OCI-LY3 (cell line): ENCODE measurements at regions not wholly inside any gene's neighbourhood (a gene's known extent, or its start where the extent isn't known, plus 50 kb on each side); places are given as distances from the start of the nearest gene placed in this dataset.
"Not testable (repeated sequence)": the region's sequence is repeated elsewhere in the genome, so short reads cannot be mapped to it uniquely, and the experiment has no call there.

Experiments
- H2AFZ ChIP-seq: fragments of 200-600, 300-600 bp; shearing (Covaris generic); 2 replicates; pipeline ENCODE4 v1.6.0; 2014; ENCODE audit warnings: antibody characterized with exemption, low read depth, low read length
- H3K27ac ChIP-seq: fragments of 200-600, 300-600 bp; sonication (generic); 2 replicates; pipeline ENCODE4 v1.5.1; 2014; ENCODE audit warnings: mild to moderate bottlenecking, low read length, moderate library complexity, mixed read lengths
- H3K27me3 ChIP-seq: fragments of 200-600, 300-600 bp; sonication (generic); 2 replicates; pipeline ENCODE4 v1.6.1; 2014; ENCODE audit warnings: low read depth, low read length, mixed read lengths
- H3K36me3 ChIP-seq: fragments of 200-600, 300-600 bp; sonication (generic); replicated peaks from 2 replicates; pipeline ENCODE3; 2014; ENCODE audit warnings: low read depth, low read length, mixed read lengths
- H3K4me1 ChIP-seq: fragments of 300-600, 200-600 bp; sonication (generic); 2 replicates; pipeline ENCODE4 v1.6.1; 2014; ENCODE audit warnings: low read length, mixed read lengths
- H3K4me2 ChIP-seq: fragments of 200-600, 300-600 bp; sonication (generic); 2 replicates; pipeline ENCODE4 v1.6.1; 2014; ENCODE audit warnings: low read length, mixed read lengths
- H3K4me3 ChIP-seq: fragments of 300-600, 200-600 bp; sonication (generic); 2 replicates; pipeline ENCODE4 v1.5.1; 2014; ENCODE audit warnings: antibody characterized with exemption, mild to moderate bottlenecking, low read length, moderate library complexity
- H3K79me2 ChIP-seq: fragments of 300-600, 200-600 bp; shearing (Covaris generic); 2 replicates; pipeline ENCODE4 v1.6.1; 2014; ENCODE audit warnings: mild to moderate bottlenecking, low read length, mixed read lengths
- H3K9ac ChIP-seq: fragments of 300-600, 200-600 bp; shearing (Covaris generic); 2 replicates; pipeline ENCODE4 v1.6.0; 2014; ENCODE audit warnings: mild to moderate bottlenecking, low read length, moderate library complexity
- H3K9me3 ChIP-seq: fragments of 200-600, 300-600 bp; shearing (Covaris generic); 2 replicates; pipeline ENCODE4 v1.6.1; 2014; ENCODE audit warnings: low read length, mixed read lengths; ENCODE audit not compliant: insufficient read depth
- H4K20me1 ChIP-seq: fragments of 200-600, 300-600 bp; sonication (generic); 2 replicates; pipeline ENCODE4 v1.6.1; 2016; ENCODE audit warnings: low read length, mixed read lengths; ENCODE audit not compliant: insufficient read depth
- CTCF ChIP-seq: fragments of 200-600, 300-600 bp; sonication (generic); IDR thresholded peaks from 2 replicates; pipeline ENCODE4 v1.5.1; 2014; ENCODE audit warnings: antibody characterized with exemption, low read length, low read depth
- EZH2phosphoT487 ChIP-seq: fragments of 200-600 bp; shearing (Covaris generic); IDR thresholded peaks from 2 replicates; pipeline ENCODE4 v1.6.1; 2018; ENCODE audit warnings: antibody characterized with exemption, mixed run types, low read depth

GRCh38 chr13:80817979-80818378, 477.1 kb upstream of the SPRY2 start:
- no peak overlapping the region for H2AFZ ChIP-seq
- no peaks in the 10 kb centered on the region for H4K20me1 ChIP-seq
- TF ChIP-seq EZH2phosphoT487 (no peak), CTCF (no peak)
- no peaks in the 10 kb centered on the region for H3K9me3 ChIP-seq
- H3K4me3 ChIP-seq: no peak overlapping the region
- H3K27me3 ChIP-seq: no peaks in the 10 kb centered on the region
- H3K4me1 ChIP-seq: no peaks in the 10 kb centered on the region
- no peak overlapping the region for H3K27ac ChIP-seq
- no peaks in the 10 kb centered on the region for H3K79me2 ChIP-seq
- H3K36me3 ChIP-seq: no peaks in the 10 kb centered on the region
- H3K9ac ChIP-seq: no peak overlapping the region
- no peak overlapping the region for H3K4me2 ChIP-seq

- Histone ChIP-seq H3K36me3 (no peaks in the 10 kb centered on the region), H2AFZ (no peak overlapping the region), H3K27ac (no peak overlapping the region), H3K27me3 (no peaks in the 10 kb centered on the region), H3K4me3 (no peak overlapping the region), H3K9me3 (no peaks in the 10 kb centered on the region), H3K9ac (no peak overlapping the region), H4K20me1 (no peaks in the 10 kb centered on the region), H3K4me2 (no peak overlapping the region), H3K79me2 (no peaks in the 10 kb centered on the region), H3K4me1 (no peaks in the 10 kb centered on the region)
- TF ChIP-seq EZH2phosphoT487: no peak
- TF ChIP-seq CTCF: no peak
These were observed 473.6 kb upstream of the SPRY2 start for GRCh38 chr13:80814541-80814940.

- not testable (repeated sequence) for H2AFZ ChIP-seq, H3K9me3 ChIP-seq
These were observed 469.4 kb upstream of the SPRY2 start for GRCh38 chr13:80810294-80810693.

GRCh38 chr13:80802946-80803345, 462.0 kb upstream of the SPRY2 start:
- Histone ChIP-seq H3K79me2 (no peaks in the 10 kb centered on the region), H4K20me1 (no peaks in the 10 kb centered on the region), H3K36me3 (no peaks in the 10 kb centered on the region), H3K27me3 (no peaks in the 10 kb centered on the region), H3K4me3 (no peak overlapping the region), H3K4me1 (no peaks in the 10 kb centered on the region), H3K27ac (no peak overlapping the region), H3K9ac (no peak overlapping the region), H3K9me3 (no peaks in the 10 kb centered on the region), H2AFZ (no peak overlapping the region), H3K4me2 (no peak overlapping the region)
- TF ChIP-seq EZH2phosphoT487 (no peak), CTCF (no peak)

More at GRCh38 chr13:80810294-80810693, 469.4 kb upstream of the SPRY2 start:
- H3K4me2 ChIP-seq, H3K4me3 ChIP-seq, H3K27ac ChIP-seq, H4K20me1 ChIP-seq, H3K79me2 ChIP-seq, H3K9ac ChIP-seq, H3K27me3 ChIP-seq, H3K4me1 ChIP-seq, H3K36me3 ChIP-seq: not testable (repeated sequence)

GRCh38 chr13:80798576-80799133, 457.7 kb upstream of the SPRY2 start:
- Histone ChIP-seq H3K4me1 (no peaks in the 10 kb centered on the region), H3K9me3 (no peaks in the 10 kb centered on the region), H3K79me2 (no peaks in the 10 kb centered on the region), H3K36me3 (no peaks in the 10 kb centered on the region), H3K27me3 (no peaks in the 10 kb centered on the region), H3K4me2 (no peak overlapping the region), H4K20me1 (no peaks in the 10 kb centered on the region), H2AFZ (no peak overlapping the region), H3K9ac (no peak overlapping the region), H3K27ac (no peak overlapping the region), H3K4me3 (no peak overlapping the region)
- TF ChIP-seq CTCF (no peak), EZH2phosphoT487 (no peak)
